Effector memory CD4-positive, alpha-beta T cell (primary cell): ENCODE measurements at regions not wholly inside any gene's neighbourhood (a gene's known extent, or its start where the extent isn't known, plus 50 kb on each side); places are given as distances from the start of the nearest gene placed in this dataset.

Source experiments
- DNase-seq, 3 donors: peaks; one replicate each; pipeline ENCODE4 v3.0.0-alpha.2; 2020
- H3K27ac ChIP-seq: 2 replicates; pipeline ENCODE4 v1.7.0; 2013; ENCODE audit warnings: mild to moderate bottlenecking, low read length, moderate library complexity; ENCODE audit not compliant: insufficient read depth, poor library complexity, severe bottlenecking
- H3K27me3 ChIP-seq: replicated peaks from 2 replicates; pipeline ENCODE4 v1.7.0; 2013; ENCODE audit warnings: mild to moderate bottlenecking, low read length; ENCODE audit not compliant: insufficient read depth, control insufficient read depth, poor library complexity, severe bottlenecking
- H3K36me3 ChIP-seq: 2 replicates; pipeline ENCODE4 v1.7.0; 2013; ENCODE audit warnings: mild to moderate bottlenecking, low read length, moderate library complexity; ENCODE audit not compliant: control insufficient read depth, insufficient read depth
- H3K4me1 ChIP-seq: 2 replicates; pipeline ENCODE4 v1.7.0; 2013; ENCODE audit warnings: low read length, mild to moderate bottlenecking; ENCODE audit not compliant: control insufficient read depth, insufficient read depth, poor library complexity, severe bottlenecking
- H3K4me3 ChIP-seq: 2 replicates; pipeline ENCODE4 v1.7.0; 2013; ENCODE audit warnings: low read length, low read depth, mild to moderate bottlenecking; ENCODE audit not compliant: insufficient read depth, poor library complexity, severe bottlenecking
- H3K9me3 ChIP-seq: 2 replicates; pipeline ENCODE4 v1.7.0; 2013; ENCODE audit warnings: mild to moderate bottlenecking, low read length, moderate library complexity; ENCODE audit not compliant: control insufficient read depth

- no peaks in the 10 kb centered on the region for H3K36me3 ChIP-seq
Observed at GRCh38 chr5:54705994-54706653, 188.6 kb downstream of the SNX18 start.

GRCh38 chr5:54704825-54705224 is 187.3 kb downstream of the SNX18 start:
- H3K36me3 ChIP-seq: no peaks in the 10 kb centered on the region
- no peak for DNase-seq
- no peak overlapping the region for H3K27ac ChIP-seq
- no peaks in the 10 kb centered on the region for H3K4me1 ChIP-seq
- H3K4me3 ChIP-seq: no peak overlapping the region
- H3K9me3 ChIP-seq: no peaks in the 10 kb centered on the region
- H3K27me3 ChIP-seq: no peaks in the 10 kb centered on the region

More at GRCh38 chr5:54705994-54706653, 188.6 kb downstream of the SNX18 start:
- Histone ChIP-seq H3K9me3 (no peaks in the 10 kb centered on the region), H3K27me3 (no peaks in the 10 kb centered on the region), H3K4me3 (no peak overlapping the region), H3K4me1 (no peaks in the 10 kb centered on the region), H3K27ac (no peak overlapping the region)
- no peak for DNase-seq

DNA sequence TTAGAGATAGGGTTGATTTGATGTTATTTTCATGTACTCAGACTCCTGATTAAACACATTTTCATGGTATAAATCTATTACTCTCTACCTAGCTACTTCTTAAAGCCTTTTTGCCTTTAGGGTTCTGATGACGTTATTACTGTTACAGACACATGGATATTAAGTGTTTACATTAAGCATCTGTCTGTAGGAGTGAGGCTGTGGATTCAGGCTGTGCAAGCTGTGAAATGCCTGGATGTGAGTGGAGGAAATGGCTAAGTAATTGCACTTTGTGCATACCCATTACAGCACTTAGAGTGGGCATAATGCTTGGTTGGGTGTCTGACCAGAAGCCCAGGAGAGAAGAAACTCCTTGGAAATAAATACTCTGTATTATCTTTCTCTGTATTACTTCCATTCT is 186.8 kb downstream of the SNX18 start:
- Histone ChIP-seq H3K4me3 (no peak overlapping the region), H3K36me3 (no peaks in the 10 kb centered on the region), H3K4me1 (no peaks in the 10 kb centered on the region), H3K27me3 (no peaks in the 10 kb centered on the region), H3K27ac (no peak overlapping the region), H3K9me3 (no peaks in the 10 kb centered on the region)
- no peak for DNase-seq

- Histone ChIP-seq H3K9me3 (no peaks in the 10 kb centered on the region), H3K4me1 (no peaks in the 10 kb centered on the region), H3K36me3 (no peaks in the 10 kb centered on the region), H3K4me3 (no peak overlapping the region), H3K27me3 (no peaks in the 10 kb centered on the region), H3K27ac (no peak overlapping the region)
- no peak for DNase-seq
Observed at GRCh38 chr5:54703565-54704255, 186.2 kb downstream of the SNX18 start.

GRCh38 chr5:54703133-54703532 is 185.6 kb downstream of the SNX18 start:
- no peak for DNase-seq
- no peaks in the 10 kb centered on the region for H3K36me3 ChIP-seq
- no peaks in the 10 kb centered on the region for H3K9me3 ChIP-seq
- no peak overlapping the region for H3K27ac ChIP-seq
- no peak overlapping the region for H3K4me3 ChIP-seq
- no peaks in the 10 kb centered on the region for H3K27me3 ChIP-seq
- H3K4me1 ChIP-seq: no peaks in the 10 kb centered on the region

DNA sequence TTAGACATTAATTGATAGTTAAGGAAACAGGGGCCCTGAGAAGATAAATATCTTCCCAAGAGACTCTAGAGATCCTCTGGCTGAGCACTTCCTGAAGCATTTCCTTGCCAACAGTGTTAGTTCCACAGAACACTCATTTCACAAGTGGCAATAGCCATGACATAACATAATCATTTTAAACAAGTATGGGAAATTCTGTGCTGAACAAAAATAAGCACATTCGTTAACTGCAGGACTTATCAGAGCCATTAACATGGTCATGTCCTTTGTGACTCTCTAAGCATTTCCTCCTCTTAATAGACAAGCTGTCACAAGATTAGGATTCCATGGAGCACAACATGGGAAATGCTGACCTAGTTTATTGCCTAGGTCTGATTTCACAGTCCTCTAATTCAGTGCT is 184.9 kb downstream of the SNX18 start:
- no peaks in the 10 kb centered on the region for H3K27me3 ChIP-seq
- no peak for DNase-seq
- no peaks in the 10 kb centered on the region for H3K4me1 ChIP-seq
- H3K4me3 ChIP-seq: no peak overlapping the region
- H3K27ac ChIP-seq: no peak overlapping the region
- no peaks in the 10 kb centered on the region for H3K9me3 ChIP-seq
- no peaks in the 10 kb centered on the region for H3K36me3 ChIP-seq

- H3K36me3 ChIP-seq: no peaks in the 10 kb centered on the region
- H3K4me3 ChIP-seq: no peak overlapping the region
- H3K9me3 ChIP-seq: no peaks in the 10 kb centered on the region
- H3K4me1 ChIP-seq: no peaks in the 10 kb centered on the region
- no peak for DNase-seq
- no peaks in the 10 kb centered on the region for H3K27me3 ChIP-seq
- H3K27ac ChIP-seq: no peak overlapping the region
Observed at GRCh38 chr5:54700986-54701578, 183.5 kb downstream of the SNX18 start.

- Histone ChIP-seq H3K4me1 (no peaks in the 10 kb centered on the region), H3K36me3 (no peaks in the 10 kb centered on the region), H3K4me3 (no peak overlapping the region), H3K27ac (no peak overlapping the region), H3K9me3 (no peaks in the 10 kb centered on the region), H3K27me3 (no peaks in the 10 kb centered on the region)
- no peak for DNase-seq
Observed at GRCh38 chr5:54696931-54697330, 179.4 kb downstream of the SNX18 start.

- DNase-seq: no peak
- Histone ChIP-seq H3K27me3 (no peaks in the 10 kb centered on the region), H3K4me1 (no peaks in the 10 kb centered on the region), H3K9me3 (no peaks in the 10 kb centered on the region), H3K4me3 (no peak overlapping the region), H3K36me3 (no peaks in the 10 kb centered on the region), H3K27ac (no peak overlapping the region)
Observed at GRCh38 chr5:54696346-54696745, 178.8 kb downstream of the SNX18 start.

- Histone ChIP-seq H3K36me3 (no peaks in the 10 kb centered on the region), H3K27ac (no peak overlapping the region), H3K4me1 (no peaks in the 10 kb centered on the region), H3K9me3 (no peaks in the 10 kb centered on the region), H3K4me3 (no peak overlapping the region), H3K27me3 (no peaks in the 10 kb centered on the region)
- no peak for DNase-seq
Observed at GRCh38 chr5:54695198-54695966, 177.8 kb downstream of the SNX18 start.
